WERI-Rb-1 (cell line): ENCODE measurements at regions not wholly inside any gene's neighbourhood (a gene's known extent, or its start where the extent isn't known, plus 50 kb on each side); places are given as distances from the start of the nearest gene placed in this dataset.

Source experiments
- DNase-seq: peaks from one replicate; pipeline ENCODE4 v3.0.0-alpha.2; 2020
- H3K27ac ChIP-seq: fragments of 250-450 bp; sonication (Bioruptor Pico); 2 replicates; pipeline ENCODE4 v1.5.1; 2020; ENCODE audit warnings: mild to moderate bottlenecking, moderate library complexity
- H3K27me3 ChIP-seq: fragments of 250-450 bp; sonication (Bioruptor Pico); 2 replicates; pipeline ENCODE4 v1.5.1; 2021; ENCODE audit warnings: mild to moderate bottlenecking, low read depth, moderate library complexity; ENCODE audit not compliant: insufficient read depth, severe bottlenecking
- H3K36me3 ChIP-seq: fragments of 250-450 bp; sonication (Bioruptor Pico); 2 replicates; pipeline ENCODE4 v1.5.1; 2020; ENCODE audit warnings: mild to moderate bottlenecking, moderate library complexity
- H3K4me3 ChIP-seq: 2 replicates; pipeline ENCODE4 v1.5.1; 2011; ENCODE audit warnings: low read depth, mild to moderate bottlenecking, control low read depth, low read length
- H3K9me3 ChIP-seq: fragments of 250-450 bp; sonication (Bioruptor Pico); 2 replicates; pipeline ENCODE4 v1.5.1; 2021; ENCODE audit warnings: mild to moderate bottlenecking, moderate library complexity; ENCODE audit not compliant: severe bottlenecking
- CTCF ChIP-seq: IDR thresholded peaks from 2 replicates; pipeline ENCODE4 v1.5.1; 2011; ENCODE audit warnings: low read depth, mild to moderate bottlenecking, control low read depth, inconsistent platforms, low read length

- no peak for TF ChIP-seq CTCF
These were observed 52.6 kb upstream of the KATNAL1 start for GRCh38 chr13:30359991-30360390.

GRCh38 chr13:30360586-30360985 is 53.2 kb upstream of the KATNAL1 start:
- no peak for DNase-seq
- H3K4me3 ChIP-seq = no peak overlapping the region
- H3K9me3 ChIP-seq = no peaks in the 10 kb centered on the region
- H3K27ac ChIP-seq = no peak overlapping the region
- no peaks in the 10 kb centered on the region for H3K36me3 ChIP-seq
- no peaks in the 10 kb centered on the region for H3K27me3 ChIP-seq
- TF ChIP-seq CTCF = no peak

More at GRCh38 chr13:30359991-30360390, 52.6 kb upstream of the KATNAL1 start:
- DNase-seq = no peak
- Histone ChIP-seq H3K36me3 (no peaks in the 10 kb centered on the region), H3K9me3 (no peaks in the 10 kb centered on the region), H3K27me3 (no peaks in the 10 kb centered on the region), H3K27ac (no peak overlapping the region), H3K4me3 (no peak overlapping the region)

- no peaks in the 10 kb centered on the region for H3K27me3 ChIP-seq
- no peaks in the 10 kb centered on the region for H3K9me3 ChIP-seq
- no peak for DNase-seq
- H3K36me3 ChIP-seq = no peaks in the 10 kb centered on the region
- peak overlapping the region; percentile 30 for H3K4me3 ChIP-seq
- no peak for TF ChIP-seq CTCF
- no peak overlapping the region for H3K27ac ChIP-seq
These were observed 54.8 kb upstream of the KATNAL1 start for GRCh38 chr13:30362005-30362788.

GRCh38 chr13:30362869-30363268 is 55.5 kb upstream of the KATNAL1 start:
- no peaks in the 10 kb centered on the region for H3K36me3 ChIP-seq
- peak; percentile 30 for DNase-seq
- no peak for TF ChIP-seq CTCF
- H3K9me3 ChIP-seq = no peaks in the 10 kb centered on the region
- peak overlapping the region; percentile 30 for H3K4me3 ChIP-seq
- no peaks in the 10 kb centered on the region for H3K27me3 ChIP-seq
- H3K27ac ChIP-seq = no peak overlapping the region

- TF ChIP-seq CTCF = no peak
- Histone ChIP-seq H3K4me3 (no peak overlapping the region), H3K27me3 (no peaks in the 10 kb centered on the region), H3K27ac (no peak overlapping the region), H3K9me3 (no peaks in the 10 kb centered on the region), H3K36me3 (no peaks in the 10 kb centered on the region)
- DNase-seq = no peak
These were observed 56.4 kb upstream of the KATNAL1 start for GRCh38 chr13:30363725-30364124.

GRCh38 chr13:30364133-30364532 is 56.8 kb upstream of the KATNAL1 start:
- TF ChIP-seq CTCF = no peak
- no peak for DNase-seq
- no peaks in the 10 kb centered on the region for H3K36me3 ChIP-seq
- no peaks in the 10 kb centered on the region for H3K27me3 ChIP-seq
- H3K27ac ChIP-seq = no peak overlapping the region
- H3K4me3 ChIP-seq = no peak overlapping the region
- H3K9me3 ChIP-seq = no peaks in the 10 kb centered on the region
